ENCODE measurements at regions not wholly inside any gene's neighbourhood (a gene's known extent, or its start where the extent isn't known, plus 50 kb on each side); places are given as distances from the start of the nearest gene placed in this dataset.

GRCh38 chr3:43787330-43787729, 96.6 kb downstream of the ABHD5 start:
- Mint-ChIP-seq H3K4me1 (ENCODE audit: low read depth) (peaks cover 9% of the 10 kb centered on the region), H3K36me3 (ENCODE audit: low read depth) (no peaks in the 10 kb centered on the region), H3K27ac (no peak overlapping the region), H3K27me3 (ENCODE audit: insufficient read depth) (peaks cover 23% of the 10 kb centered on the region), H3K9me3 (no peaks in the 10 kb centered on the region), H3K4me3 (no peak overlapping the region)
- no peak for TF ChIP-seq CTCF (IDR thresholded peaks at IDR 0.05)
- no peak for DNase-seq

- peaks cover 23% of the 10 kb centered on the region for H3K27me3 Mint-ChIP-seq (ENCODE audit: insufficient read depth)
- no peaks in the 10 kb centered on the region for H3K9me3 Mint-ChIP-seq
- no peaks in the 10 kb centered on the region for H3K36me3 Mint-ChIP-seq (ENCODE audit: low read depth)
- DNase-seq, result no peak
- H3K4me1 Mint-ChIP-seq (ENCODE audit: low read depth), result peaks cover 23% of the 10 kb centered on the region
- no peak overlapping the region for H3K27ac Mint-ChIP-seq
- TF ChIP-seq CTCF (IDR thresholded peaks at IDR 0.05), result no peak
- H3K4me3 Mint-ChIP-seq, result no peak overlapping the region
Measured at GRCh38 chr3:43789028-43789427, 98.3 kb downstream of the ABHD5 start.

- DNase-seq, result no peak
- H3K36me3 Mint-ChIP-seq (ENCODE audit: low read depth), result no peaks in the 10 kb centered on the region
- no peak overlapping the region for H3K4me3 Mint-ChIP-seq
- H3K9me3 Mint-ChIP-seq, result no peaks in the 10 kb centered on the region
- H3K4me1 Mint-ChIP-seq (ENCODE audit: low read depth), result peaks cover 33% of the 10 kb centered on the region
- H3K27me3 Mint-ChIP-seq (ENCODE audit: insufficient read depth), result peaks cover 25% of the 10 kb centered on the region
- H3K27ac Mint-ChIP-seq, result no peak overlapping the region
- no peak for TF ChIP-seq CTCF (IDR thresholded peaks at IDR 0.05)
Measured at GRCh38 chr3:43790060-43790459, 99.3 kb downstream of the ABHD5 start.

- DNase-seq, result no peak
- no peak for TF ChIP-seq CTCF (IDR thresholded peaks at IDR 0.05)
- Mint-ChIP-seq H3K4me3 (no peak overlapping the region), H3K4me1 (ENCODE audit: low read depth) (peaks cover 34% of the 10 kb centered on the region), H3K9me3 (no peaks in the 10 kb centered on the region), H3K36me3 (ENCODE audit: low read depth) (no peaks in the 10 kb centered on the region), H3K27ac (no peak overlapping the region), H3K27me3 (ENCODE audit: insufficient read depth) (peaks cover 25% of the 10 kb centered on the region)
Measured at GRCh38 chr3:43790476-43790875, 99.7 kb downstream of the ABHD5 start.

- H3K4me3 Mint-ChIP-seq, result no peak overlapping the region
- peaks cover 25% of the 10 kb centered on the region for H3K27me3 Mint-ChIP-seq (ENCODE audit: insufficient read depth)
- no peak overlapping the region for H3K27ac Mint-ChIP-seq
- H3K36me3 Mint-ChIP-seq (ENCODE audit: low read depth), result no peaks in the 10 kb centered on the region
- H3K4me1 Mint-ChIP-seq (ENCODE audit: low read depth), result peaks cover 37% of the 10 kb centered on the region
- H3K9me3 Mint-ChIP-seq, result no peaks in the 10 kb centered on the region
- TF ChIP-seq CTCF (IDR thresholded peaks at IDR 0.05), result no peak
- DNase-seq, result no peak
Measured at GRCh38 chr3:43791246-43791645, 100.5 kb downstream of the ABHD5 start.

- peaks cover 25% of the 10 kb centered on the region for H3K27me3 Mint-ChIP-seq (ENCODE audit: insufficient read depth)
- DNase-seq, result peak; percentile 4
- no peaks in the 10 kb centered on the region for H3K36me3 Mint-ChIP-seq (ENCODE audit: low read depth)
- H3K27ac Mint-ChIP-seq, result no peak overlapping the region
- H3K4me3 Mint-ChIP-seq, result no peak overlapping the region
- TF ChIP-seq CTCF (IDR thresholded peaks at IDR 0.05), result no peak
- H3K4me1 Mint-ChIP-seq (ENCODE audit: low read depth), result peaks cover 42% of the 10 kb centered on the region
- H3K9me3 Mint-ChIP-seq, result no peaks in the 10 kb centered on the region
Measured at GRCh38 chr3:43792904-43793303, 102.2 kb downstream of the ABHD5 start.
